Fibroblast of lung (primary cell): ENCODE measurements at regions not wholly inside any gene's neighbourhood (a gene's known extent, or its start where the extent isn't known, plus 50 kb on each side); places are given as distances from the start of the nearest gene placed in this dataset.

ENCODE experiments used
- DNase-seq, 2 donors: peaks; one replicate each; pipeline versions ENCODE4 v3.0.0 to v3.0.0-alpha.2; 2010; ENCODE audit warnings: low read depth in 2 of 2
- H2AFZ ChIP-seq: 2 replicates; pipeline ENCODE4 v1.5.1; 2012; ENCODE audit warnings: low read length, control low read depth, inconsistent platforms
- H3K27ac ChIP-seq: 2 replicates; pipeline ENCODE4 v1.5.1; 2011; ENCODE audit warnings: low read length, control low read depth; ENCODE audit not compliant: insufficient read depth
- H3K27me3 ChIP-seq: 2 replicates; pipeline ENCODE4 v1.5.1; 2011; ENCODE audit warnings: mild to moderate bottlenecking, low read length; ENCODE audit not compliant: control insufficient read depth, insufficient read depth
- H3K36me3 ChIP-seq: 2 replicates; pipeline ENCODE4 v1.5.1; 2011; ENCODE audit warnings: low read length; ENCODE audit not compliant: control insufficient read depth, insufficient read depth
- H3K4me1 ChIP-seq: 2 replicates; pipeline ENCODE4 v1.5.1; 2011; ENCODE audit warnings: low read length; ENCODE audit not compliant: control insufficient read depth, insufficient read depth; ENCODE audit errors: extremely low read depth
- H3K4me2 ChIP-seq: 2 replicates; pipeline ENCODE4 v1.5.1; 2011; ENCODE audit warnings: low read length, control low read depth; ENCODE audit not compliant: insufficient read depth; ENCODE audit errors: extremely low read depth
- H3K4me3 ChIP-seq, 4 experiments: fragments of 200-600 bp in 1 of 4; sonication (generic) in 1 of 4; replicated peaks in 1 of 4; 2 replicates each; pipeline ENCODE4 v1.5.1; 2011 to 2016; ENCODE audit warnings: low read length in 4 of 4, low read depth in 3 of 4, mild to moderate bottlenecking in 3 of 4, control low read depth in 2 of 4, inconsistent platforms in 1 of 4, mixed read lengths in 1 of 4; ENCODE audit not compliant: insufficient read depth in 1 of 4; ENCODE audit errors: control extremely low read depth in 1 of 4
- H3K79me2 ChIP-seq: 2 replicates; pipeline ENCODE4 v1.5.1; 2012; ENCODE audit warnings: mild to moderate bottlenecking, low read length, inconsistent platforms; ENCODE audit not compliant: control insufficient read depth, insufficient read depth
- H3K9ac ChIP-seq: 2 replicates; pipeline ENCODE4 v1.5.1; 2011; ENCODE audit warnings: mild to moderate bottlenecking, low read length, control low read depth; ENCODE audit not compliant: insufficient read depth
- H3K9me3 ChIP-seq: 2 replicates; pipeline ENCODE4 v1.5.1; 2012; ENCODE audit warnings: low read depth, low read length; ENCODE audit not compliant: control insufficient read depth, insufficient read depth
- H4K20me1 ChIP-seq: 2 replicates; pipeline ENCODE4 v1.5.1; 2011; ENCODE audit warnings: low read length; ENCODE audit not compliant: control insufficient read depth, insufficient read depth; ENCODE audit errors: extremely low read depth
- CTCF ChIP-seq, 2 donors: IDR thresholded peaks in 1 of 2; conservative IDR thresholded peaks in 1 of 2; 1 replicate in 1 of 2; 2 replicates in 1 of 2; pipeline ENCODE4 v1.5.1; 2011 to 2012; ENCODE audit warnings: low read length in 2 of 2, control low read depth in 1 of 2, inconsistent platforms in 1 of 2, low read depth in 1 of 2, mild to moderate bottlenecking in 1 of 2
- EZH2 ChIP-seq: IDR thresholded peaks from 2 replicates; pipeline ENCODE4 v1.5.1; 2012; ENCODE audit warnings: low read length, control low read depth, mild to moderate bottlenecking; ENCODE audit errors: missing control alignments

GRCh38 chr3:13145826-13146642 is 72.8 kb upstream of the IQSEC1 start:
- Histone ChIP-seq H3K27ac (no peak overlapping the region), H3K4me2 (no peak overlapping the region), H3K9ac (no peak overlapping the region), H3K9me3 (no peaks in the 10 kb centered on the region), H3K79me2 (no peaks in the 10 kb centered on the region), H2AFZ (no peak overlapping the region), H3K4me1 (no peaks in the 10 kb centered on the region), H3K4me3 (no peak overlapping the region), H4K20me1 (no peaks in the 10 kb centered on the region), H3K36me3 (no peaks in the 10 kb centered on the region), H3K27me3 (no peaks in the 10 kb centered on the region)
- no peak for DNase-seq
- TF ChIP-seq EZH2, result no peak

GRCh38 chr3:13145131-13145825 is 72.0 kb upstream of the IQSEC1 start:
- TF ChIP-seq CTCF (conservative IDR thresholded peaks at IDR 0.05 in 1 of 2, IDR thresholded peaks at IDR 0.05 in 1 of 2; ENCODE audit: low read depth in 1 of 2, low read length in 2 of 2) (no peak), EZH2 (no peak)
- no peaks in the 10 kb centered on the region for H3K9me3 ChIP-seq
- no peak overlapping the region for H3K4me2 ChIP-seq
- H3K4me3 ChIP-seq, result no peak overlapping the region
- DNase-seq, result no peak
- H3K27ac ChIP-seq, result no peak overlapping the region
- no peaks in the 10 kb centered on the region for H3K27me3 ChIP-seq
- H3K36me3 ChIP-seq, result no peaks in the 10 kb centered on the region
- no peak overlapping the region for H3K9ac ChIP-seq
- no peaks in the 10 kb centered on the region for H3K79me2 ChIP-seq
- no peaks in the 10 kb centered on the region for H3K4me1 ChIP-seq
- H2AFZ ChIP-seq, result no peak overlapping the region
- H4K20me1 ChIP-seq, result no peaks in the 10 kb centered on the region

- Histone ChIP-seq H3K9ac (no peak overlapping the region), H3K27me3 (no peaks in the 10 kb centered on the region), H3K79me2 (no peaks in the 10 kb centered on the region), H3K9me3 (no peaks in the 10 kb centered on the region), H3K4me2 (no peak overlapping the region), H3K36me3 (no peaks in the 10 kb centered on the region), H3K4me3 (no peak overlapping the region), H4K20me1 (no peaks in the 10 kb centered on the region), H3K27ac (no peak overlapping the region), H3K4me1 (no peaks in the 10 kb centered on the region), H2AFZ (no peak overlapping the region)
- TF ChIP-seq CTCF (conservative IDR thresholded peaks at IDR 0.05 in 1 of 2, IDR thresholded peaks at IDR 0.05 in 1 of 2; ENCODE audit: low read depth in 1 of 2, low read length in 2 of 2), result no peak
- TF ChIP-seq EZH2, result no peak
- DNase-seq, result no peak
Observed at GRCh38 chr3:13144163-13145023, 71.2 kb upstream of the IQSEC1 start.
